Astrocyte (in vitro differentiated cells and primary cell): ENCODE measurements at regions not wholly inside any gene's neighbourhood (a gene's known extent, or its start where the extent isn't known, plus 50 kb on each side); places are given as distances from the start of the nearest gene placed in this dataset.

ENCODE experiments used
- EZH2 ChIP-seq: IDR thresholded peaks from 2 replicates; pipeline ENCODE4 v1.6.1; 2012; ENCODE audit warnings: mild to moderate bottlenecking, low read length, inconsistent platforms; ENCODE audit not compliant: insufficient read depth
- TF ChIP-seq, protein P1 (sequence below): IDR thresholded peaks from 2 replicates; pipeline ENCODE4 v1.5.1; 2011; ENCODE audit warnings: low read depth, mild to moderate bottlenecking, inconsistent platforms, low read length, moderate library complexity; ENCODE audit not compliant: insufficient read depth

DNA sequence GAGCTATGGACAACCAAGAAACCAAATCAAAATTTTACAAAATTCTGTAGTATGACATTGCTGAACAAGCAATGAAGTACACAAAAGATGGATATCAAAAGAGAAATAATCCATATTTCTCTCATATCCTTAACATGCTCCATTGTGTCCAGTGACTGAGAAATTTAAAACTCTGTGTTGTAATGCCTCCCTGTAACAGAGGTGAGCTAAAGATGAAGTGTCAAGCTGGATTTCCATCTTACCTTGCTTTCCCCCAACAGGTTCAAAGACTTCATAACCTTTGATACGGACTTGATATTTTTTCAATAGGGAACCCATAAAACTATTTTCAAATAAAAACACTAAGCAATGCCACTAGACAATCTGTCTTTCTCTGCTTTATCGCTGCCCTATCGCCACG is 95.7 kb upstream of the SERTAD2 start:
- TF ChIP-seq EZH2: no peak
- TF ChIP-seq, protein P1, sequence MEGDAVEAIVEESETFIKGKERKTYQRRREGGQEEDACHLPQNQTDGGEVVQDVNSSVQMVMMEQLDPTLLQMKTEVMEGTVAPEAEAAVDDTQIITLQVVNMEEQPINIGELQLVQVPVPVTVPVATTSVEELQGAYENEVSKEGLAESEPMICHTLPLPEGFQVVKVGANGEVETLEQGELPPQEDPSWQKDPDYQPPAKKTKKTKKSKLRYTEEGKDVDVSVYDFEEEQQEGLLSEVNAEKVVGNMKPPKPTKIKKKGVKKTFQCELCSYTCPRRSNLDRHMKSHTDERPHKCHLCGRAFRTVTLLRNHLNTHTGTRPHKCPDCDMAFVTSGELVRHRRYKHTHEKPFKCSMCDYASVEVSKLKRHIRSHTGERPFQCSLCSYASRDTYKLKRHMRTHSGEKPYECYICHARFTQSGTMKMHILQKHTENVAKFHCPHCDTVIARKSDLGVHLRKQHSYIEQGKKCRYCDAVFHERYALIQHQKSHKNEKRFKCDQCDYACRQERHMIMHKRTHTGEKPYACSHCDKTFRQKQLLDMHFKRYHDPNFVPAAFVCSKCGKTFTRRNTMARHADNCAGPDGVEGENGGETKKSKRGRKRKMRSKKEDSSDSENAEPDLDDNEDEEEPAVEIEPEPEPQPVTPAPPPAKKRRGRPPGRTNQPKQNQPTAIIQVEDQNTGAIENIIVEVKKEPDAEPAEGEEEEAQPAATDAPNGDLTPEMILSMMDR: no peak
